ENCODE measurements at regions not wholly inside any gene's neighbourhood (a gene's known extent, or its start where the extent isn't known, plus 50 kb on each side); places are given as distances from the start of the nearest gene placed in this dataset.

GRCh38 chr22:49016909-49017481, 810.7 kb downstream of the BRD1 start:
- intact Hi-C loops (cut with DNase I), result no loop called here
- peak in 2 of 10 donors; percentile 48 to 62 for DNase-seq

GRCh38 chr22:49015993-49016908, 811.4 kb downstream of the BRD1 start:
- peak in 4 of 10 donors; percentile 5 to 66 (median 50) for DNase-seq
- intact Hi-C loops (cut with DNase I), result no loop called here

GRCh38 chr22:49015459-49015858, 812.2 kb downstream of the BRD1 start:
- DNase-seq, result peak in 4 of 10 donors; percentile 9 to 81 (median 64)
- intact Hi-C loops (cut with DNase I), result no loop called here

GRCh38 chr22:49014227-49015201, 813.2 kb downstream of the BRD1 start:
- DNase-seq, result peak in 4 of 10 donors; percentile 5 to 82 (median 69)
- intact Hi-C loops (cut with DNase I), result no loop called here

GRCh38 chr22:49013707-49014106, 814.0 kb downstream of the BRD1 start:
- peak in 2 of 10 donors; percentile 46 to 60 for DNase-seq
- intact Hi-C loops (cut with DNase I), result no loop called here

GRCh38 chr22:49012712-49013395, 814.8 kb downstream of the BRD1 start:
- peak in 2 of 10 donors; percentile 47 to 50 for DNase-seq
- intact Hi-C loops (cut with DNase I), result no loop called here

DNA sequence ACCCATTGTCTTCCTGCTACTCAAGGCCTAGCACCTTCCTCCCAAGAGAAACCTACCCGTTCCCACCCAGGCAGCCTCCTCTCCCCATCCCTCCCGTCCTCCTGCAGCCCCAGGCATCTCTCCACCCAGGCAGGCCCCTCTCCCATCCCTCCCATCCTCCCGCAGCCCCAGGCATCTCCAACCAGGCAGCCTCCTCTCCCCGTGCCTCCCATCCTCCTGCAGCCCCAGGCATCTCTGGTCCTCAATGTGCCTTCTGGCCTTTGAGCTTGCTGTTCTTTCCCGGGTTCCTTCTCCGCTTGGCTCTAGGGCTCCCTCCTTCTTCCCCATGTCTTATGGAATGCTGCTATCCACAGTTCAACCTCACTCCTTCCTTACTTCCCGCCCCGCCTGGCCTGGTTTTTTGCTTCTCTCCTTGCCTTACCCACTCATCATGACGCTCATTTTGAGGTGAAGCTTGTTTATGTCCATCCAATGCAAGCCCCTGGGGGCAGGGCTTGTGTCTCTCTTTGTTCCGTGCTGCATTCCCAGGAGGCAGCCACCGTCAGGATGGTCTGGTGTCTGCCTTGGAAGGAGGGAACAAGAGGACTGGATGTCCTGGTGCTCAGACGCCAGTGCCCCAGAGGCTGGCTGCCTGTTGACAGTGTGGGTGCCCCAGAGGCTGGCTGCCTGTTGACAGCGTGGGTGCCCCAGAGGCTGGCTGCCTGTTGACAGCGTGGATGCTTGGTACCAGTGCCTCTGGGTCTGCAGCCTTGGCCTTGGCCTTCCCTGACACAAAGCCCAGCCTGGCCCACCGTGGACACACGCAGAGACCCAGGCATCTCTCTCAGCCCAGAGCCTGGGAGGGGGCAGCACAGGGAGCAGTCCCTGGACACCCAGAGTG, 815.7 kb downstream of the BRD1 start:
- peak in 3 of 10 donors; percentile 48 to 75 (median 63) for DNase-seq
- intact Hi-C loops (cut with DNase I), result no loop called here

GRCh38 chr22:49011379-49011768, 816.3 kb downstream of the BRD1 start:
- intact Hi-C loops (cut with DNase I), result no loop called here
- peak in 2 of 10 donors; percentile 12 to 35 for DNase-seq

DNA sequence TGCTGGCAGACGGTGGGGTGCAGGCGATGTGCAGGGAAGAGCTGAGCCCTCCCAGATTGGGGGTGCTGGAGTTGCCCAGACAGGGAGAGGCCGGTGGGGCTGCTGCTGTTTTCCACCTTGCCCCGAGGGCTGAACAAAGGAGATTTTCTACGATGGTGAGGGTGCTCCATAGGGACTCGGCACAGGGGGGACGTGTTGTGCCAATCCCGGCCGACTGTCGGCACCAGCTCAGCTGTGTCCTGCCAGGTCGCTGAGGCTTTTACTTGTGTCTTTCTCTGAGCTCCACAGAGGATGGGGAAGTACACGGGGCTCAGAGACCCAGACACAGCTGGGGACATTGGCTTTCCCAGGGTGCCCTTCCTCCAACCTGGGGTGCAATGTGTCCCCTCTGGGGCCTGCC, 816.8 kb downstream of the BRD1 start:
- peak in 3 of 10 donors; percentile 37 to 61 (median 44) for DNase-seq
- intact Hi-C loops (cut with DNase I), result no loop called here

- DNase-seq, result peak in 2 of 10 donors; percentile 63 to 76
- intact Hi-C loops (cut with DNase I), result no loop called here
Observed at GRCh38 chr22:49010070-49010863, 817.4 kb downstream of the BRD1 start.

DNA sequence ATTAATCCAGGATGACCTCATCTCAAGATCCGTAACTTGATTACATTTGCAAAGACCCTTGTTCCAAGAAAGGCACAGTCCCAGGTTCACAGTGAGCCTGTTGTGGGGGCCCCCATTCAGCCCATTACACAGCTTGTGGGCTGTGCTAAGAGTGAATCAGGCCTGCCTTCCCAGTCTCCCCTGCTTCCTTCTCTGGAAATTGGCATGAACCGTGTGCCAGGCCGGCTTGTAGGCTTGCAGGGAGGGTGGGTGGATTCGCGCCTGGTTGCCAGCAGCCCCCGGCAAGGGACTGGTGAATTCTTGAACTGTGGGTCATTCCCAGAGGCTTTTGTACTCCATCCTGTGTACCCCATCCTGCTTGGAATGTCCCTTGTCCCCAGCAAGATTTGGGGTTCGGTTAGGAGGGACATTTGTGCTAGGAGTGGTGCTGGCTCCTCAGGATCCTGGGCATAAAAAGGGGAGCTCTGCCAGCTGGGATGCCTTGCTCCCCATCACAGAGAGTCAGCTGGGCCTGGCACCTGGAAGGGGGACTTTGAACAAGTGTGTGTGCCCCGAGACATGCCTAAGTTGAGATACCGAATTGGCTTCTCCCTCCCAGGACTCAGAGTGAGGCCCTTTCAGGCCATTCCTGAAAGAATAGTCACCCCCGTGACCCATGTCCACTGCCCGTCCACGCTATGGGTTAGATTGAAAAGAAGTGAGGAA, 818.2 kb downstream of the BRD1 start:
- intact Hi-C loops (cut with DNase I), result no loop called here
- DNase-seq, result no peak

- intact Hi-C loops (cut with DNase I), result no loop called here
- DNase-seq, result peak in 2 of 10 donors; percentile 27 to 54
Observed at GRCh38 chr22:49008682-49009235, 818.9 kb downstream of the BRD1 start.

DNA sequence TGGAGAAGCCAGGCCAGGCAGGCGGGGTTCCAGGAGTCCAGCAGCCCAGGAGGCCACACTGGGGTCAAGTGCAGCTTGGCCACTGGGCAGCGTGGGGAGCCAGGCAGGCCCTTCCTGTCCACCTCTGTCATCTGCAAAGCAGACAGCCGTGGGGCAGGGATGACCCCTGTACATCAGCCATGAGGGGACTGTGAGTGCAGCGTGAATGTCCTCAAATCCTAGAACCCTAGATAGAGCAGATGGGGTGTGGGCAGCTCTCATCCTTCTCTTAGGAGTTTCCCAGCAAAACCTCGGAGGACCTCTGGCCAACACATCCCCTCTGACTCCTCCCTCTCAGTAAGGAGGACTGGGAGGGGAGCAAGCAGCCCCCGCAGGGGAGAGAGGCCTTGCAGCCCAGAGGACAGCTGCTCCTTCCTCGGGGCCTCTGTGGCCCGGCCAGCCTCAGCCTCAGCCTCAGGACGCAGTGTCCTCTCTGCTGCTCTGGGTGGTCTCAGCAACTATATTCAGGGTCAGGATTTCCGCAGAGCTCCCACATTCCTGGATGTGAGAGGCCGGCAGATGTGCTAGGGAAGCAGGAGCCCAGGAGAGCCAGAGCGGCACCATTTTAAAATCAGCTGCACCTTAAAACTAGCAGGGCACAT, 820.5 kb downstream of the BRD1 start:
- intact Hi-C loops (cut with DNase I), result no loop called here
- DNase-seq, result peak in 2 of 10 donors; percentile 54 to 79

- peak in 2 of 10 donors; percentile 40 to 65 for DNase-seq
- intact Hi-C loops (cut with DNase I), result no loop called here
Observed at GRCh38 chr22:49006207-49007012, 821.3 kb downstream of the BRD1 start.

DNA sequence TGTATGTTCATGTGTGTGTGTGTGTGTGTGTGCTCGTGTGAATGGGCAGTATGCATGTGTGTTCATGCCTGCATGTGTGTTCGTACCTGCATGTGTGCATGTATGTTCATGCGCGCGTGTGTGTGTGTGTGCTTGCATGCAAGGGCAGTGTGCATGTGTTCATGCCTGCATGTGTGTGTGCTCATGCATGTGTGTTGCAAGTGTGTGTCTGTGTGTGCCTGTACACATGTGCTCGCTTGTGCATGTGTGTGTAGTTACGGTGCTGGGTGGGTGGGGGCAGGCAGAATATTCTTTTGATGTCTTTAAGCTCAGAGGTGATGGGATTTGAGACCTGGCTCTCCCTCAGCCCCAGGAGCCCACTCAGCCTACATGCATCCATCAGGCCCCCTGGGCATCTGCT, 822.1 kb downstream of the BRD1 start:
- DNase-seq, result peak in 2 of 10 donors; percentile 30 to 60
- intact Hi-C loops (cut with DNase I), result no loop called here

Data from posterior cingulate gyrus (tissue), 11 donors.